Activated CD4-positive, alpha-beta memory T cell treated with anti-CD3 and anti-CD28 coated beads, Interleukin-2, amount 10 ng/mL, durations not matched to agents 7 days and 5 days (primary cell): ENCODE measurements at regions not wholly inside any gene's neighbourhood (a gene's known extent, or its start where the extent isn't known, plus 50 kb on each side); places are given as distances from the start of the nearest gene placed in this dataset.
A peak's percentile ranks its signal among the peaks of the same experiment; 100 is the strongest.

Experiments
- CTCF ChIA-PET: fragments of 350-600 bp; sonication (Branson Sonifier 250); formaldehyde crosslinking; loops from one replicate; lab custom pipeline; 2021; ENCODE audit warnings: antibody characterized with exemption, inconsistent platforms; lab: Charles Lee
- POLR2A ChIA-PET: fragments of 350-600 bp; sonication (Branson Sonifier 250); formaldehyde crosslinking; loops from one replicate; lab custom pipeline; 2021; ENCODE audit warnings: antibody characterized with exemption; lab: Charles Lee
- DNase-seq: peaks from one replicate; pipeline ENCODE4 v3.0.0-alpha.2; 2020
- H3K27ac Mint-ChIP-seq: one replicate; pipeline ENCODE4 v1.8.0; 2021; ENCODE audit warnings: mild to moderate bottlenecking, mixed read lengths
- H3K27me3 Mint-ChIP-seq: one replicate; pipeline ENCODE4 v1.8.0; 2021; ENCODE audit warnings: mixed read lengths
- H3K36me3 Mint-ChIP-seq: one replicate; pipeline ENCODE4 v1.8.0; 2021; ENCODE audit warnings: low read depth, mixed read lengths
- H3K4me1 Mint-ChIP-seq: one replicate; pipeline ENCODE4 v1.8.0; 2021; ENCODE audit warnings: mixed read lengths
- H3K4me3 Mint-ChIP-seq: one replicate; pipeline ENCODE4 v1.8.0; 2021; ENCODE audit warnings: mild to moderate bottlenecking, mixed read lengths
- H3K9me3 Mint-ChIP-seq: one replicate; pipeline ENCODE4 v1.8.0; 2021; ENCODE audit warnings: mixed read lengths

DNA sequence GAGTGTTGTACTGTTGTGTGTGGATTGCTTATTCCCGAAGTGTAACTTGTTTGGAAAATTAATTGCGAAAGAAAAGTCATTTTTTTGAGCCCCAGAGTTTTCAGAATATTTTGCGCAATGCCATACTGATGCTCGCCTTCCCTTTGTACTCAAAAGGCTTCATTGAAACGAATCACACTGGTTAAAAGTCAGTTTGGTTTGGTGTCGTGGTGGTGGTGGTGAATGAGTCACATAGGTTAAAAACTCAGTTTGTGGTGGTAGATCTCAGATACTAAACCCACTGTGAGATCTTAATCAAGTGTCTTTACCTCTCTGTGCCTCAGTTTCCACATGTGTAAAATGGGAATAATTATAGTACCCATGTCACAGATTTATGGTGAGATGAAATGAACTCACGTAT lies 61.1 kb upstream of the IL6 start:
- Mint-ChIP-seq H3K4me3 (no peak overlapping the region), H3K4me1 (peaks cover 59% of the 10 kb centered on the region), H3K27me3 (peaks cover 20% of the 10 kb centered on the region), H3K36me3 (peaks cover 8% of the 10 kb centered on the region), H3K9me3 (peaks cover 11% of the 10 kb centered on the region), H3K27ac (peak overlapping the region; percentile 23)
- POLR2A ChIA-PET, result no interaction called here
- CTCF ChIA-PET, result no interaction called here
- peak; percentile 46 for DNase-seq

GRCh38 chr7:22664988-22665798 lies 61.8 kb upstream of the IL6 start:
- CTCF ChIA-PET, result no interaction called here
- H3K4me1 Mint-ChIP-seq, result peaks cover 59% of the 10 kb centered on the region
- H3K9me3 Mint-ChIP-seq, result peaks cover 11% of the 10 kb centered on the region
- no peak overlapping the region for H3K4me3 Mint-ChIP-seq
- peaks cover 23% of the 10 kb centered on the region for H3K27me3 Mint-ChIP-seq
- peak overlapping the region; percentile 23 for H3K27ac Mint-ChIP-seq
- H3K36me3 Mint-ChIP-seq, result peaks cover 8% of the 10 kb centered on the region
- DNase-seq, result no peak
- POLR2A ChIA-PET, result interaction anchor here (0.6 kb wide), 1 partner anchor 13 kb away, joined by 3 read pairs; no protein-coding TSS in a partner anchor

- Mint-ChIP-seq H3K27me3 (peaks cover 32% of the 10 kb centered on the region), H3K4me3 (no peak overlapping the region), H3K9me3 (peaks cover 11% of the 10 kb centered on the region), H3K27ac (no peak overlapping the region), H3K4me1 (peaks cover 58% of the 10 kb centered on the region), H3K36me3 (peaks cover 8% of the 10 kb centered on the region)
- CTCF ChIA-PET, result no interaction called here
- POLR2A ChIA-PET, result no interaction called here
- no peak for DNase-seq
Observed at GRCh38 chr7:22663721-22664120, 63.3 kb upstream of the IL6 start.

DNA sequence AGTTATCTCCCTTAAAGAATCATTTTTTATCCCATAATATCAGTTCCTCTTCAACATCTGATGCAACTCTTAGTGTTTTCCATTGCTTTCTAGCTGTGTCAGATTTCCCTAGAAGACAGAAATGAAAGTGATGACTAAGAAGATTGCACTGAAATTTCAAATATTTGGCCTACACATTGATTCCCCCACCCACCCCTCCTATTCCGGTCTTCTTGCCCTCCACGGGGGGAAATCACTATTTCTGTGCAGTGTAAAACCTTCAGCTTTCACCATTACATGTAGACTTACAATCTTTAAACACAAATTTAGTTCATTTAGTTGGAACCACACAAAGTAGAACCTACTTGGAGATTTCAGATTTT lies 63.7 kb upstream of the IL6 start:
- CTCF ChIA-PET, result interaction anchor here (0.9 to 2.5 kb wide), 3 partner anchors 15 to 64 kb away, joined by 3 to 8 read pairs (median 3); partner anchors contain the start of gene IL6
- Mint-ChIP-seq H3K9me3 (peaks cover 10% of the 10 kb centered on the region), H3K4me1 (peaks cover 55% of the 10 kb centered on the region), H3K27me3 (peaks cover 36% of the 10 kb centered on the region), H3K36me3 (peaks cover 8% of the 10 kb centered on the region), H3K4me3 (no peak overlapping the region), H3K27ac (no peak overlapping the region)
- DNase-seq, result no peak
- POLR2A ChIA-PET, result no interaction called here

DNA sequence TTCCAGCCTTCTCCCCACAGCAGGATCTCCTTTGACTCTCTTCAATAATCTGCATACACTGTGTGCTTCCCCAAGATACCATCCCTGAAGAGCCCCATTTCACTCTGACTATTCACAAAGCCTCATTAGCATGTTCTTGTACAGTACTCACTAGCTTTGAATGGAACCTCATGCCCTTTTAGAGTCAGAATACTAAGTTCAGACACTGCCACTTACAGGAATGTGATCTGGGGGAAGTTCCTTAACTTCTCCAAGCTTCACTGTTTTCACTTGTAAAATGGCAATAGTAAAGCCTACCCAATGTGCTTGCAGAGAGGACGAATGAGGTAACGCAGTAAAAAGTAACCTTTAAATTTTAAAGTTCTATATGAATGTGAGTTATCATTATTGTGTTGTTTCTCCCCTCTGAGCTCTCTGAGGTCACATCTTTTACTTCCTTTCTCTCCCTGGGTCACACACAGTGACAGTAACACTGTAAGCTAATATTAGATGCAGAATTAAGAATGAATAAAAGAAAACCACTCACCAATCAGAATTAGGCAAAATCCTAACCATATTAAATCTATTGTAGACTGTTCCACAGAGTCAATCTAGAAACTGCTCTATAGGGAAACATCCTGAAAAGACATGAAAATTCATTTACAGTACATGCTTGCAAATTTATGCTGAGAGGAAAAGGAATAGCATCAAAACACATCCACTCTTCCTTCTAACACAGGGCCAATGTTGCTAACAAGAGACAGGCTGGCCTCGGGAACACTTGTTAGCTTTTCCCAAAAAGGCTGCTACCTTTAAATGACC lies 64.2 kb upstream of the IL6 start:
- ChIA-PET POLR2A (no interaction called here), CTCF (interaction anchor here (0.9 to 2.5 kb wide), 4 partner anchors 16 to 64 kb away, joined by 3 to 8 read pairs (median 3); partner anchors contain the start of gene IL6)
- Mint-ChIP-seq H3K4me3 (no peak overlapping the region), H3K36me3 (peaks cover 8% of the 10 kb centered on the region), H3K27me3 (peaks cover 37% of the 10 kb centered on the region), H3K9me3 (peaks cover 9% of the 10 kb centered on the region), H3K27ac (no peak overlapping the region), H3K4me1 (peaks cover 49% of the 10 kb centered on the region)
- no peak for DNase-seq

- Mint-ChIP-seq H3K27ac (no peak overlapping the region), H3K4me1 (peaks cover 44% of the 10 kb centered on the region), H3K9me3 (peaks cover 9% of the 10 kb centered on the region), H3K4me3 (no peak overlapping the region), H3K27me3 (peaks cover 42% of the 10 kb centered on the region), H3K36me3 (peaks cover 8% of the 10 kb centered on the region)
- ChIA-PET POLR2A (no interaction called here), CTCF (interaction anchor here (1.0 to 2.5 kb wide), 2 partner anchors 63 to 64 kb away, joined by 3 to 8 read pairs; no protein-coding TSS in a partner anchor)
- no peak for DNase-seq
Observed at GRCh38 chr7:22662036-22662435, 65.0 kb upstream of the IL6 start.

DNA sequence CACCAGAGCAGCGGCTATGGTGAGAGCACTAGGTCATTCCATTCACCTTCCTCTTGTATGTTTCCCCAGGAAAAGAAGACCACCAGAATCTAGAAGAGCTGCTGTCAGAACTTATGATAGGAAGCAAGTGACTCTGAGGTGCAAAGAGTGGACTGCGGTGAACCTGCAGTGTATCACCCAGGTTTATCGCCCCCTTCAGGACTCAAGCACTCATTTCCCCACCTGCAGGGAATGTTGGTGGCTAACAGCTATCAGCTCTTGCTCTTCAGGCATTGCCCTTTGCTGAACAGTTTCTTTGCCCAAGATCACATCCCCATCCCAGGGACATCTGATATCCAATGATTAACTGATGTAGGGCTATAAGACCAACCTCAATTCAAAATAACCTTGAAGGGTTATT lies 66.3 kb upstream of the IL6 start:
- peaks cover 2% of the 10 kb centered on the region for H3K36me3 Mint-ChIP-seq
- CTCF ChIA-PET, result interaction anchor here (0.9 to 2.5 kb wide), 3 partner anchors 20 to 66 kb away, joined by 3 to 8 read pairs (median 5); partner anchors contain the start of gene IL6
- no peak for DNase-seq
- H3K4me3 Mint-ChIP-seq, result no peak overlapping the region
- H3K4me1 Mint-ChIP-seq, result peaks cover 31% of the 10 kb centered on the region
- POLR2A ChIA-PET, result interaction anchor here (1.3 kb wide), 1 partner anchor 12 kb away, joined by 4 read pairs; no protein-coding TSS in a partner anchor
- H3K9me3 Mint-ChIP-seq, result peaks cover 6% of the 10 kb centered on the region
- peaks cover 40% of the 10 kb centered on the region for H3K27me3 Mint-ChIP-seq
- H3K27ac Mint-ChIP-seq, result no peak overlapping the region

- ChIA-PET POLR2A (interaction anchor here (1.3 kb wide), 1 partner anchor 13 kb away, joined by 4 read pairs; no protein-coding TSS in a partner anchor), CTCF (interaction anchor here (1.4 kb wide), 1 partner anchor 67 kb away, joined by 5 read pairs; the partner anchor contains the start of gene IL6)
- Mint-ChIP-seq H3K4me3 (no peak overlapping the region), H3K27me3 (peaks cover 42% of the 10 kb centered on the region), H3K9me3 (peaks cover 4% of the 10 kb centered on the region), H3K27ac (no peak overlapping the region), H3K4me1 (peaks cover 30% of the 10 kb centered on the region), H3K36me3 (no peaks in the 10 kb centered on the region)
- DNase-seq, result no peak
Observed at GRCh38 chr7:22660293-22660692, 66.7 kb upstream of the IL6 start.

DNA sequence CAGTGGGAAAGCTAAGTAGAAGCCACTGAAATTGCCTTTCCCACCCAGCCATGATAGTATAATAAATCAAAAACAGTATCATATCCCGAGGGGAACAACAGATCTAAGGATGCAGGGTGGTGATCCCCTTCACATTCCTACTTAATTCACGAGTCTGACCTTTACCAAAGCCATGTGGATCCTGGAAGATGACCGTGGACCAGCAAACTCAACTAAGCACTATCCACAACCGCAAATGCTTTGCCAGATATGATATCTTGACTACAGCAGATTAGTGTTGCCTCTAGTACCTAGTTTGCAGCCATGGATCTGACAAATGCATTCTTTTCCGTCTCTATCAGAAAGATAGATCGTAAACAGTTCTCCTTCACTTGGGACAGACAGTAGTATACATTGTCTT lies 67.3 kb upstream of the IL6 start:
- Mint-ChIP-seq H3K36me3 (no peaks in the 10 kb centered on the region), H3K27me3 (peaks cover 42% of the 10 kb centered on the region), H3K27ac (no peak overlapping the region), H3K4me3 (no peak overlapping the region), H3K9me3 (peaks cover 4% of the 10 kb centered on the region), H3K4me1 (peaks cover 29% of the 10 kb centered on the region)
- ChIA-PET CTCF (no interaction called here), POLR2A (no interaction called here)
- no peak for DNase-seq

DNA sequence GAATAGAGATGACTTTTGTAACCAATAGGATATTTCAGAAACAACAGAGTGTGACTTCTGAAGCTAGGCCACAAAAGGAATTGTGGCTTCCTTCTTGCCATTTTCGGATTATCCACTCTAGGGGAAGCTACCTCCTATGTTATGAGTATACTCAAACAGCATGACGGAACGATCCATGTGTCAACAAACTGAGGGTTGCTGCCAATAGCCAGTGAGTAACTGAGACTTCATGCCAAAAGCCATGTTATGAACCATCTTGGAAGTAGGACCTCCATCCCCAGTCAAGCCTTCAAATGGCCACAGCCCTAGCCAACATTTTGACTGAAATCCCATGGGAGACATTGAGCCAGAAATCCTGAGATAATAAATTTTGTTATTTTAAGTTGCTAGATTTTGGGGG lies 69.0 kb upstream of the IL6 start:
- no peaks in the 10 kb centered on the region for H3K9me3 Mint-ChIP-seq
- ChIA-PET POLR2A (no interaction called here), CTCF (no interaction called here)
- no peak overlapping the region for H3K27ac Mint-ChIP-seq
- no peak overlapping the region for H3K4me3 Mint-ChIP-seq
- H3K27me3 Mint-ChIP-seq, result peaks cover 48% of the 10 kb centered on the region
- DNase-seq, result no peak
- H3K4me1 Mint-ChIP-seq, result peaks cover 15% of the 10 kb centered on the region
- no peaks in the 10 kb centered on the region for H3K36me3 Mint-ChIP-seq

DNA sequence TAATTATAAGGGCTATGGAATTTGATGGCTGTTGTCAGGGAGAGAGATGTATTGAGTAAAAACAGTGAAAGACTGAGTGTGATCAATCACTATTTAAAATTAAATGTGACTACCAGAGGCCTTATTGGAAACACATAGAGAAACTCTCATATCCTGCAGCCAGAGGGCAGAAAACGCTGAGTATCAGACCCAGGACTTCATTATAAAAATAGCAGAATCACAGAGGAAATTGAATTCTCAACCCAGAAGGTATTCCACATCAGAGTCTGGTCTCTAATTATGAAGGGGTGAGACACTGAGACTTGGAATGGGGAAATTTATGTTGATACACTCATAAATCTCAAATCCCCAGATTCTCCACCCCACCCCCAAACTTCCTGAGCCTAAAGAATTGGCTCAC lies 69.5 kb upstream of the IL6 start:
- peaks cover 46% of the 10 kb centered on the region for H3K27me3 Mint-ChIP-seq
- no peak for DNase-seq
- H3K4me3 Mint-ChIP-seq, result no peak overlapping the region
- ChIA-PET CTCF (no interaction called here), POLR2A (no interaction called here)
- H3K27ac Mint-ChIP-seq, result no peak overlapping the region
- peaks cover 10% of the 10 kb centered on the region for H3K4me1 Mint-ChIP-seq
- H3K9me3 Mint-ChIP-seq, result no peaks in the 10 kb centered on the region
- H3K36me3 Mint-ChIP-seq, result no peaks in the 10 kb centered on the region

GRCh38 chr7:22655781-22656180 lies 71.2 kb upstream of the IL6 start:
- ChIA-PET POLR2A (interaction anchor here (0.6 kb wide), 1 partner anchor 604 kb away, joined by 3 read pairs; no protein-coding TSS in a partner anchor), CTCF (interaction anchor here (0.7 to 1.3 kb wide), 3 partner anchors 12 to 69 kb away, joined by 3 to 5 read pairs (median 5); no protein-coding TSS in a partner anchor)
- H3K36me3 Mint-ChIP-seq, result peaks cover 3% of the 10 kb centered on the region
- H3K27ac Mint-ChIP-seq, result no peak overlapping the region
- H3K4me3 Mint-ChIP-seq, result no peak overlapping the region
- H3K4me1 Mint-ChIP-seq, result peaks cover 3% of the 10 kb centered on the region
- no peak for DNase-seq
- H3K27me3 Mint-ChIP-seq, result peaks cover 44% of the 10 kb centered on the region
- H3K9me3 Mint-ChIP-seq, result peaks cover 3% of the 10 kb centered on the region

- Mint-ChIP-seq H3K9me3 (peaks cover 9% of the 10 kb centered on the region), H3K27me3 (peaks cover 44% of the 10 kb centered on the region), H3K4me3 (no peak overlapping the region), H3K4me1 (peaks cover 3% of the 10 kb centered on the region), H3K27ac (no peak overlapping the region), H3K36me3 (peaks cover 3% of the 10 kb centered on the region)
- ChIA-PET POLR2A (no interaction called here), CTCF (interaction anchor here (1.3 kb wide), 1 partner anchor 70 kb away, joined by 5 read pairs; no protein-coding TSS in a partner anchor)
- no peak for DNase-seq
Observed at GRCh38 chr7:22654831-22655230, 72.2 kb upstream of the IL6 start.
